ENCODE measurements at regions not wholly inside any gene's neighbourhood (a gene's known extent, or its start where the extent isn't known, plus 50 kb on each side); places are given as distances from the start of the nearest gene placed in this dataset.

- Histone ChIP-seq H3K36me3 (no peaks in the 10 kb centered on the region), H3K27ac (no peak overlapping the region), H3K4me1 (no peaks in the 10 kb centered on the region), H3K9me3 (no peaks in the 10 kb centered on the region), H3K27me3 (ENCODE audit: low read depth) (no peaks in the 10 kb centered on the region), H3K4me3 (no peak overlapping the region)
- ATAC-seq (no peak), DNase-seq (no peak)
- intact Hi-C loops (cut with DNase I): no loop called here
- TF ChIP-seq CTCF (IDR thresholded peaks at IDR 0.05): no peak
These were observed 1019.5 kb downstream of the PCDH9 start for GRCh38 chr13:66210677-66211076.

DNA sequence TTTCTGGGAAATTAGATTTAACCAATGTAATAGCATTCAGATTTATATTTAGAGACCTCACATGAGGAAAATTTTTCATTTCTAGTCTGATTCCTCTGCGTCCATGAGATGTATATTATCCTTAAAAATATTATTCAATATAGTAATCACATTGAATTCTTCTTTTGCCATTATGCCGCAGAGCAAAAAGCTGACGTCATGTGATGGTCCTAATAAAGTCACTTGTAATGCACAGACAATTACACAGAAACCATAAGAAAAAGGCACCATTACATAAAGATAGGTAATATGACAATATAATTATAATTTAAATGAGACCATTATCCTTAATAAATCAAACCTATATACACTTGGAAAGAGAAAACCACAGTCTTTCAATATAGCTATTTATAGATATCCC, 1021.5 kb downstream of the PCDH9 start:
- H3K27ac ChIP-seq: no peak overlapping the region
- no peak overlapping the region for H3K4me3 ChIP-seq
- TF ChIP-seq CTCF (IDR thresholded peaks at IDR 0.05): no peak
- no peaks in the 10 kb centered on the region for H3K27me3 ChIP-seq (ENCODE audit: low read depth)
- H3K9me3 ChIP-seq: no peaks in the 10 kb centered on the region
- no peaks in the 10 kb centered on the region for H3K4me1 ChIP-seq
- no peaks in the 10 kb centered on the region for H3K36me3 ChIP-seq
- ATAC-seq: no peak
- intact Hi-C loops (cut with DNase I): no loop called here
- no peak for DNase-seq

DNA sequence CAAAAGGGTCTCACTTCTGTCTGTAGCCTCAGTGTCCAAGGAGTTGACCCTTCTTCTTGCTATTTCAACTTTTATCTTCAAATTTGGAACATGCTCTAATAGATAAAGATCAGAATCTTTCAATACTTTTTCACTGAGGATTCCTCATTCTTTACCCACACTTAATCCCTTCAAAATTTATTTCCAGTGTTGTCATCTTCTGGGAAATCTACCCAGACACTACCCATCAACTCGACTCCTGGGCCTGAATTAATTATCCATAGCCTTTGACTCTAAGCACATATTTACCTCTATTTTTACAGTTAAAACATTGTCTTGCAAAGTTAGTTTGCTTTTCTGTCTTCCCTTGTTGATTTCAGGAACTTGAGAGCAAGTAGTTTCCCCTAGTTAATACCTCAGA, 1022.5 kb downstream of the PCDH9 start:
- Histone ChIP-seq H3K4me1 (no peaks in the 10 kb centered on the region), H3K27me3 (ENCODE audit: low read depth) (no peaks in the 10 kb centered on the region), H3K36me3 (no peaks in the 10 kb centered on the region), H3K27ac (no peak overlapping the region), H3K4me3 (no peak overlapping the region), H3K9me3 (no peaks in the 10 kb centered on the region)
- no peak for DNase-seq
- no peak for ATAC-seq
- intact Hi-C loops (cut with DNase I): no loop called here
- no peak for TF ChIP-seq CTCF (IDR thresholded peaks at IDR 0.05)

- intact Hi-C loops (cut with DNase I): no loop called here
- no peaks in the 10 kb centered on the region for H3K27me3 ChIP-seq (ENCODE audit: low read depth)
- H3K27ac ChIP-seq: no peak overlapping the region
- no peak for TF ChIP-seq CTCF (IDR thresholded peaks at IDR 0.05)
- no peaks in the 10 kb centered on the region for H3K4me1 ChIP-seq
- ATAC-seq (no peak), DNase-seq (no peak)
- no peaks in the 10 kb centered on the region for H3K36me3 ChIP-seq
- H3K4me3 ChIP-seq: no peak overlapping the region
- no peaks in the 10 kb centered on the region for H3K9me3 ChIP-seq
These were observed 1024.3 kb downstream of the PCDH9 start for GRCh38 chr13:66205807-66206206.

DNA sequence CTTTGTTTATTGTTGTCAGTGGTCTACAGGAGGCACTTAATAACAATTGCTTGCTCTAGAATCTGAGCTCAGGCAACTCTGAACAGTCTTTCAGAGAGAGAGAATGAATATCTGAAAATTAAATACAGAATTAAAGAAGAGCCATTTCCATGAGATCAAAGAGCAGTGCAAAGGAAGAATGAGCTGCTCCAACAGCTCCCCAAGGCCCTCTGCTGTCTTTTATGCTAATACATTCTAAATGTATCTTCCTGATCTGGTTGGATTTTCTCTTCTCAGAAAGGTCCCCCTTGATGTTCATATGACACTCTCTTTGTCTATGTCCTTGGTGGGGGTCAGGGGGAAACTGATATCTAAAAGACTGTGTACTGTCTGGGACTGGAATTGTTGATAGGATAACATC, 1029.6 kb downstream of the PCDH9 start:
- H3K36me3 ChIP-seq: no peaks in the 10 kb centered on the region
- intact Hi-C loops (cut with DNase I): no loop called here
- no peaks in the 10 kb centered on the region for H3K9me3 ChIP-seq
- no peak overlapping the region for H3K27ac ChIP-seq
- ATAC-seq: no peak
- no peaks in the 10 kb centered on the region for H3K27me3 ChIP-seq (ENCODE audit: low read depth)
- no peak for TF ChIP-seq CTCF (IDR thresholded peaks at IDR 0.05)
- no peaks in the 10 kb centered on the region for H3K4me1 ChIP-seq
- DNase-seq: no peak
- no peak overlapping the region for H3K4me3 ChIP-seq

DNA sequence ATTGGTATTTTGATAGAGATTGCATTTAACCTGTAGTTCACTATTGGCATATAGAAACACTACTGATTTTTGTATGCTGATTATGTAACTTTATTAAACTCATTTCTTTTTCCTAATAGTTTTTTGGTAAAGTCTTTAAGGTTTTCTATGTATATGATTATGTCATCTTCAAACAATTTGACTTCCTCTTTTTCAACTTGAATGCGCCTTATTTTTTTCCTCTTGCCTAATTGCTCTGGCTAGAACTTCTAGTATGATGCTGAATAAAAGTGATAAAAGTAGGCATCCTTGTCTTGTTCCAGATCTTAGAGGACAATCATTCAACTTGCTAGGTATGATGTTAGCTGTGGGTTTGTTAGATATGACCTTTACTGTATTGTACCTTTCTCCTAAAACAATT, 1034.9 kb downstream of the PCDH9 start:
- DNase-seq (no peak), ATAC-seq (no peak)
- Histone ChIP-seq H3K4me3 (no peak overlapping the region), H3K27me3 (ENCODE audit: low read depth) (no peaks in the 10 kb centered on the region), H3K27ac (no peak overlapping the region), H3K9me3 (no peaks in the 10 kb centered on the region), H3K4me1 (no peaks in the 10 kb centered on the region), H3K36me3 (no peaks in the 10 kb centered on the region)
- intact Hi-C loops (cut with DNase I): no loop called here
- no peak for TF ChIP-seq CTCF (IDR thresholded peaks at IDR 0.05)

Data from lower lobe of right lung (tissue), 2 donors.